DOHH2 (cell line): ENCODE measurements at regions not wholly inside any gene's neighbourhood (a gene's known extent, or its start where the extent isn't known, plus 50 kb on each side); places are given as distances from the start of the nearest gene placed in this dataset.

Source experiments
- H3F3A ChIP-seq: fragments of 200-600 bp; sonication (generic), shearing (Covaris generic); 2 replicates; pipeline ENCODE4 v1.6.0; 2016; ENCODE audit warnings: antibody characterized with exemption, mild to moderate bottlenecking; ENCODE audit not compliant: control insufficient read depth, insufficient read depth
- H3K27ac ChIP-seq: fragments of 200-600 bp; sonication (generic); 2 replicates; pipeline ENCODE4 v1.5.1; 2014; ENCODE audit warnings: low read depth, mild to moderate bottlenecking, low read length, moderate library complexity
- H3K27me3 ChIP-seq: fragments of 200-600 bp; sonication (generic); 2 replicates; pipeline ENCODE4 v1.6.1; 2014; ENCODE audit warnings: mild to moderate bottlenecking, low read length, mixed read lengths; ENCODE audit not compliant: control insufficient read depth
- H3K36me3 ChIP-seq: fragments of 200-600 bp; sonication (generic); 2 replicates; pipeline ENCODE4 v1.6.1; 2014; ENCODE audit warnings: mild to moderate bottlenecking, low read length, moderate library complexity, mixed read lengths; ENCODE audit not compliant: control insufficient read depth
- H3K4me1 ChIP-seq: fragments of 200-600 bp; sonication (generic); 2 replicates; pipeline ENCODE4 v1.6.1; 2014; ENCODE audit warnings: mild to moderate bottlenecking, low read length, mixed read lengths; ENCODE audit not compliant: control insufficient read depth
- H3K4me2 ChIP-seq: fragments of 200-600 bp; sonication (generic); 2 replicates; pipeline ENCODE4 v1.6.0; 2014; ENCODE audit warnings: mild to moderate bottlenecking, low read length, moderate library complexity
- H3K4me3 ChIP-seq: fragments of 200-600 bp; sonication (generic); 2 replicates; pipeline ENCODE4 v1.5.1; 2014; ENCODE audit warnings: mild to moderate bottlenecking, low read length, mixed read lengths
- H3K79me2 ChIP-seq: fragments of 200-600 bp; sonication (generic); 2 replicates; pipeline ENCODE4 v1.6.1; 2014; ENCODE audit warnings: mild to moderate bottlenecking, low read length, mixed read lengths; ENCODE audit not compliant: control insufficient read depth
- H3K9me2 ChIP-seq: fragments of 200-600 bp; sonication (generic); replicated peaks from 2 replicates; pipeline ENCODE4 v1.6.1; 2014; ENCODE audit warnings: mild to moderate bottlenecking, low read length, mixed read lengths; ENCODE audit not compliant: control insufficient read depth
- H3K9me3 ChIP-seq: fragments of 200-600 bp; sonication (generic); 2 replicates; pipeline ENCODE4 v1.6.1; 2014; ENCODE audit warnings: antibody characterized with exemption, low read length, mixed read lengths; ENCODE audit not compliant: control insufficient read depth, insufficient read depth
- H4K20me1 ChIP-seq: fragments of 200-600 bp; sonication (generic); 2 replicates; pipeline ENCODE4 v1.6.0; 2014; ENCODE audit warnings: low read depth, mild to moderate bottlenecking, antibody characterized with exemption, low read length, moderate library complexity; ENCODE audit not compliant: control insufficient read depth, insufficient read depth
- EZH2phosphoT487 ChIP-seq: fragments of 200-600 bp; sonication (generic); IDR thresholded peaks from 2 replicates; pipeline ENCODE4 v1.6.1; 2017; ENCODE audit warnings: borderline replicate concordance, mild to moderate bottlenecking, antibody characterized with exemption, low read length, moderate library complexity, mixed read lengths
- TF ChIP-seq, protein P1 (sequence below): fragments of 200-600 bp; sonication (generic); IDR thresholded peaks from one replicate; pipeline ENCODE4 v1.5.1; 2014; ENCODE audit warnings: antibody characterized with exemption, mild to moderate bottlenecking, low read depth, low read length; ENCODE audit not compliant: poor library complexity, severe bottlenecking

DNA sequence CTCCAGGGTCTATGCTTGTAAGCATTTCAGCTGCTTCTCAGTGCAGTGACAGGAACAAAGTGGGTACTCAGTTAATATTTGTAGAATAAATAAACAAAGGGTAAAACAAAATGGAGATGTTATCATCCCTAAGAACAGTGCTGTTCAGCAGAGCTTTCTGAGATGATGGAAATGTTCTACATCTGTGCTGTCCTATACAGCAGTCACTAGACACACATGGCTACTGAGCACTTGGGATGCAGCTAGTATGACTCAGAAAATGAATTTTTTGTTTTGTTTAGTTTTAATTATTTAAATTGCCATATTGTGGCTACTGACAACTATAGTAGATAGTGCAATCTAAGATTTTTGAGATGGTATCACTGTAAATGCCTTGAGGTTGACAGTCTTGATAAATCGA lies 283.8 kb upstream of the ADAMTS9 start:
- no peaks in the 10 kb centered on the region for H3K9me2 ChIP-seq
- H3F3A ChIP-seq = no peaks in the 10 kb centered on the region
- no peak overlapping the region for H3K4me3 ChIP-seq
- no peaks in the 10 kb centered on the region for H3K79me2 ChIP-seq
- no peaks in the 10 kb centered on the region for H3K27me3 ChIP-seq
- no peaks in the 10 kb centered on the region for H3K4me1 ChIP-seq
- no peak overlapping the region for H3K27ac ChIP-seq
- no peaks in the 10 kb centered on the region for H4K20me1 ChIP-seq
- no peak for TF ChIP-seq EZH2phosphoT487
- TF ChIP-seq, protein P1, sequence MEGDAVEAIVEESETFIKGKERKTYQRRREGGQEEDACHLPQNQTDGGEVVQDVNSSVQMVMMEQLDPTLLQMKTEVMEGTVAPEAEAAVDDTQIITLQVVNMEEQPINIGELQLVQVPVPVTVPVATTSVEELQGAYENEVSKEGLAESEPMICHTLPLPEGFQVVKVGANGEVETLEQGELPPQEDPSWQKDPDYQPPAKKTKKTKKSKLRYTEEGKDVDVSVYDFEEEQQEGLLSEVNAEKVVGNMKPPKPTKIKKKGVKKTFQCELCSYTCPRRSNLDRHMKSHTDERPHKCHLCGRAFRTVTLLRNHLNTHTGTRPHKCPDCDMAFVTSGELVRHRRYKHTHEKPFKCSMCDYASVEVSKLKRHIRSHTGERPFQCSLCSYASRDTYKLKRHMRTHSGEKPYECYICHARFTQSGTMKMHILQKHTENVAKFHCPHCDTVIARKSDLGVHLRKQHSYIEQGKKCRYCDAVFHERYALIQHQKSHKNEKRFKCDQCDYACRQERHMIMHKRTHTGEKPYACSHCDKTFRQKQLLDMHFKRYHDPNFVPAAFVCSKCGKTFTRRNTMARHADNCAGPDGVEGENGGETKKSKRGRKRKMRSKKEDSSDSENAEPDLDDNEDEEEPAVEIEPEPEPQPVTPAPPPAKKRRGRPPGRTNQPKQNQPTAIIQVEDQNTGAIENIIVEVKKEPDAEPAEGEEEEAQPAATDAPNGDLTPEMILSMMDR = no peak
- H3K36me3 ChIP-seq = no peaks in the 10 kb centered on the region
- no peaks in the 10 kb centered on the region for H3K9me3 ChIP-seq
- H3K4me2 ChIP-seq = no peak overlapping the region

DNA sequence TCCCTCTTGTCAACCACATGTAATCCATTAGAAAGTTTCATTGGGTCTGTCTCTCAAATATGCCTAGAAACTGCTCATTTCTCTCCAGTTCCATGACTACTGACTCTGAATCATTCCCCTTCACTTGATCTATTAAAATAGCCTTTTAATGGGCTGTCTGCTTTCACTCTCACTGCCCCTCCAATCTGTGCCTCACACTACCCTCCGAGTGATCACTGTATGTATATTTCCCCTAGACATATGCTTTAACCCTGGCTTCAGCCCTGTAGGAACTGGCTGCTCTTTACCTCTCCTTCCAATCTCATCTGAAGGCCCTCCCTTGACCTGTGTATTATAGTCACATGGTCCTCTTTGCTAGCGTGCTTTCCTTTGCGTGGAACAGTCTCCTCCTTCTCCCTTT lies 282.8 kb upstream of the ADAMTS9 start:
- TF ChIP-seq EZH2phosphoT487 = no peak
- TF ChIP-seq, protein P1 = no peak
- Histone ChIP-seq H3K9me2 (no peaks in the 10 kb centered on the region), H3K27ac (no peak overlapping the region), H3F3A (no peaks in the 10 kb centered on the region), H3K4me1 (no peaks in the 10 kb centered on the region), H3K36me3 (no peaks in the 10 kb centered on the region), H3K4me2 (no peak overlapping the region), H3K27me3 (no peaks in the 10 kb centered on the region), H3K79me2 (no peaks in the 10 kb centered on the region), H3K9me3 (no peaks in the 10 kb centered on the region), H4K20me1 (no peaks in the 10 kb centered on the region), H3K4me3 (no peak overlapping the region)

GRCh38 chr3:64961301-64961700 lies 273.5 kb upstream of the ADAMTS9 start:
- TF ChIP-seq, protein P1 = no peak
- Histone ChIP-seq H3K4me3 (no peak overlapping the region), H3F3A (no peaks in the 10 kb centered on the region), H3K36me3 (no peaks in the 10 kb centered on the region), H3K79me2 (no peaks in the 10 kb centered on the region), H3K27me3 (no peaks in the 10 kb centered on the region), H3K4me2 (no peak overlapping the region), H3K4me1 (no peaks in the 10 kb centered on the region), H4K20me1 (no peaks in the 10 kb centered on the region), H3K9me2 (no peaks in the 10 kb centered on the region), H3K27ac (no peak overlapping the region), H3K9me3 (no peaks in the 10 kb centered on the region)
